Naive thymus-derived CD8-positive, alpha-beta T cell (primary cell): ENCODE measurements at regions not wholly inside any gene's neighbourhood (a gene's known extent, or its start where the extent isn't known, plus 50 kb on each side); places are given as distances from the start of the nearest gene placed in this dataset.

Source experiments
- ATAC-seq, 2 donors: fragments of 150-1000 bp; cut with Tn5 transposase in 1 of 2; sonication (Bioruptor Pico), chemical (Tn5 transposase) in 1 of 2; 1 replicate in 1 of 2; 2 replicates in 1 of 2; pipeline ENCODE4 v1.10.0; 2021; ENCODE audit warnings: mild to moderate bottlenecking in 2 of 2, moderate library complexity in 2 of 2
- POLR2A ChIA-PET: fragments of 350-600 bp; sonication (Branson Sonifier 250); formaldehyde crosslinking; loops from one replicate; lab custom pipeline; 2021; ENCODE audit warnings: antibody characterized with exemption; lab: Charles Lee
- DNase-seq, 10 donors: peaks; one replicate each; pipeline versions ENCODE4 v3.0.0 to v3.0.0-alpha.2; 2020 to 2022
- H3K27ac Mint-ChIP-seq, 10 donors: one replicate each; pipeline ENCODE4 v1.8.0; 2020 to 2022; ENCODE audit warnings: mild to moderate bottlenecking in 10 of 10, mixed read lengths in 10 of 10, moderate library complexity in 4 of 10, inconsistent platforms in 1 of 10
- H3K27me3 Mint-ChIP-seq, 5 donors: one replicate each; pipeline ENCODE4 v1.8.0; 2021 to 2022; ENCODE audit warnings: mixed read lengths in 5 of 5
- H3K36me3 Mint-ChIP-seq, 3 donors: one replicate each; pipeline ENCODE4 v1.8.0; 2020 to 2022; ENCODE audit warnings: mixed read lengths in 3 of 3, mild to moderate bottlenecking in 2 of 3, inconsistent platforms in 1 of 3
- H3K4me1 Mint-ChIP-seq, 4 donors: one replicate each; pipeline ENCODE4 v1.8.0; 2021 to 2022; ENCODE audit warnings: mixed read lengths in 4 of 4
- H3K4me3 Mint-ChIP-seq, 10 donors: one replicate each; pipeline ENCODE4 v1.8.0; 2020 to 2022; ENCODE audit warnings: mild to moderate bottlenecking in 10 of 10, mixed read lengths in 10 of 10, moderate library complexity in 6 of 10, inconsistent platforms in 1 of 10
- H3K9me3 Mint-ChIP-seq, 9 donors: one replicate each; pipeline ENCODE4 v1.8.0; 2020 to 2022; ENCODE audit warnings: mixed read lengths in 9 of 9, mild to moderate bottlenecking in 3 of 9, inconsistent platforms in 1 of 9, moderate library complexity in 1 of 9

GRCh38 chr1:218592688-218593087 lies 247.6 kb downstream of the TGFB2 start:
- H3K27ac Mint-ChIP-seq = no peak overlapping the region
- POLR2A ChIA-PET = no interaction called here
- peaks cover 0 to 2% (median 0%) of the 10 kb centered on the region in 9 donors for H3K9me3 Mint-ChIP-seq
- ATAC-seq (no peak), DNase-seq (no peak)
- no peaks in the 10 kb centered on the region for H3K4me1 Mint-ChIP-seq
- H3K27me3 Mint-ChIP-seq = peaks cover 0 to 48% (median 4%) of the 10 kb centered on the region in 5 donors
- H3K4me3 Mint-ChIP-seq = no peak overlapping the region
- H3K36me3 Mint-ChIP-seq = no peaks in the 10 kb centered on the region

- Mint-ChIP-seq H3K36me3 (no peaks in the 10 kb centered on the region), H3K4me3 (no peak overlapping the region), H3K27ac (no peak overlapping the region), H3K4me1 (no peaks in the 10 kb centered on the region), H3K9me3 (peaks cover 0 to 8% (median 0%) of the 10 kb centered on the region in 9 donors), H3K27me3 (peaks cover 0 to 25% (median 2%) of the 10 kb centered on the region in 5 donors)
- no peak for DNase-seq
- no peak for ATAC-seq
- POLR2A ChIA-PET = no interaction called here
These were observed 255.8 kb downstream of the TGFB2 start for GRCh38 chr1:218600968-218601367.

- H3K27ac Mint-ChIP-seq = no peak overlapping the region
- POLR2A ChIA-PET = no interaction called here
- DNase-seq (no peak), ATAC-seq (no peak)
- peaks cover 0 to 5% (median 0%) of the 10 kb centered on the region in 3 donors for H3K36me3 Mint-ChIP-seq
- H3K4me3 Mint-ChIP-seq = no peak overlapping the region
- H3K9me3 Mint-ChIP-seq = peaks cover 0 to 19% (median 11%) of the 10 kb centered on the region in 9 donors
- peaks cover 0 to 7% (median 0%) of the 10 kb centered on the region in 5 donors for H3K27me3 Mint-ChIP-seq
- H3K4me1 Mint-ChIP-seq = no peaks in the 10 kb centered on the region
These were observed 259.1 kb downstream of the TGFB2 start for GRCh38 chr1:218604217-218604616.

- no peak for DNase-seq
- Mint-ChIP-seq H3K4me1 (no peaks in the 10 kb centered on the region), H3K27me3 (peaks cover 0 to 3% (median 0%) of the 10 kb centered on the region in 5 donors), H3K4me3 (no peak overlapping the region), H3K36me3 (peaks cover 0 to 5% (median 0%) of the 10 kb centered on the region in 3 donors), H3K27ac (no peak overlapping the region), H3K9me3 (peaks cover 0 to 21% (median 11%) of the 10 kb centered on the region in 9 donors)
- POLR2A ChIA-PET = no interaction called here
- ATAC-seq = no peak
These were observed 266.9 kb downstream of the TGFB2 start for GRCh38 chr1:218611916-218612585.

GRCh38 chr1:218613105-218613504 lies 268.0 kb downstream of the TGFB2 start:
- peaks cover 0 to 3% (median 0%) of the 10 kb centered on the region in 5 donors for H3K27me3 Mint-ChIP-seq
- H3K4me1 Mint-ChIP-seq = no peaks in the 10 kb centered on the region
- DNase-seq = no peak
- H3K9me3 Mint-ChIP-seq = peaks cover 0 to 18% (median 8%) of the 10 kb centered on the region in 9 donors
- H3K27ac Mint-ChIP-seq = no peak overlapping the region
- ATAC-seq = no peak
- POLR2A ChIA-PET = no interaction called here
- no peak overlapping the region for H3K4me3 Mint-ChIP-seq
- H3K36me3 Mint-ChIP-seq = peaks cover 0 to 5% (median 0%) of the 10 kb centered on the region in 3 donors

GRCh38 chr1:218614031-218614430 lies 268.9 kb downstream of the TGFB2 start:
- H3K9me3 Mint-ChIP-seq = peaks cover 0 to 10% (median 3%) of the 10 kb centered on the region in 9 donors

GRCh38 chr1:218616681-218617080 lies 271.5 kb downstream of the TGFB2 start:
- no peaks in the 10 kb centered on the region for H3K36me3 Mint-ChIP-seq
- DNase-seq (no peak), ATAC-seq (no peak)
- no peak overlapping the region for H3K4me3 Mint-ChIP-seq
- peaks cover 0 to 2% (median 0%) of the 10 kb centered on the region in 5 donors for H3K27me3 Mint-ChIP-seq
- POLR2A ChIA-PET = no interaction called here
- H3K9me3 Mint-ChIP-seq = peaks cover 0 to 5% (median 0%) of the 10 kb centered on the region in 9 donors
- H3K27ac Mint-ChIP-seq = no peak overlapping the region
- no peaks in the 10 kb centered on the region for H3K4me1 Mint-ChIP-seq

More at GRCh38 chr1:218614031-218614430, 268.9 kb downstream of the TGFB2 start:
- Mint-ChIP-seq H3K4me3 (no peak overlapping the region), H3K36me3 (no peaks in the 10 kb centered on the region), H3K27me3 (peaks cover 0 to 2% (median 0%) of the 10 kb centered on the region in 5 donors), H3K27ac (no peak overlapping the region), H3K4me1 (no peaks in the 10 kb centered on the region)
- DNase-seq (no peak), ATAC-seq (no peak)
- POLR2A ChIA-PET = no interaction called here

- H3K36me3 Mint-ChIP-seq = no peaks in the 10 kb centered on the region
- POLR2A ChIA-PET = no interaction called here
- no peak for ATAC-seq
- no peak overlapping the region for H3K27ac Mint-ChIP-seq
- peaks cover 0 to 1% (median 0%) of the 10 kb centered on the region in 5 donors for H3K27me3 Mint-ChIP-seq
- H3K4me1 Mint-ChIP-seq = no peaks in the 10 kb centered on the region
- no peak for DNase-seq
- H3K4me3 Mint-ChIP-seq = no peak overlapping the region
- peaks cover 0 to 6% (median 4%) of the 10 kb centered on the region in 9 donors for H3K9me3 Mint-ChIP-seq
These were observed 272.9 kb downstream of the TGFB2 start for GRCh38 chr1:218617986-218618385.

- H3K27ac Mint-ChIP-seq = no peak overlapping the region
- peaks cover 0 to 5% (median 2%) of the 10 kb centered on the region in 9 donors for H3K9me3 Mint-ChIP-seq
- peaks cover 0 to 1% (median 0%) of the 10 kb centered on the region in 5 donors for H3K27me3 Mint-ChIP-seq
- no peaks in the 10 kb centered on the region for H3K4me1 Mint-ChIP-seq
- no peak for ATAC-seq
- H3K4me3 Mint-ChIP-seq = no peak overlapping the region
- no peak for DNase-seq
- no peaks in the 10 kb centered on the region for H3K36me3 Mint-ChIP-seq
- POLR2A ChIA-PET = no interaction called here
These were observed 275.8 kb downstream of the TGFB2 start for GRCh38 chr1:218620956-218621355.

GRCh38 chr1:218624052-218624451 lies 278.9 kb downstream of the TGFB2 start:
- no peak overlapping the region for H3K27ac Mint-ChIP-seq
- peaks cover 0 to 14% (median 7%) of the 10 kb centered on the region in 9 donors for H3K9me3 Mint-ChIP-seq
- H3K27me3 Mint-ChIP-seq = peaks cover 0 to 1% (median 0%) of the 10 kb centered on the region in 5 donors
- no peaks in the 10 kb centered on the region for H3K4me1 Mint-ChIP-seq
- H3K4me3 Mint-ChIP-seq = no peak overlapping the region
- ATAC-seq = no peak
- POLR2A ChIA-PET = no interaction called here
- no peaks in the 10 kb centered on the region for H3K36me3 Mint-ChIP-seq
- DNase-seq = no peak

GRCh38 chr1:218625393-218625792 lies 280.3 kb downstream of the TGFB2 start:
- H3K27ac Mint-ChIP-seq = no peak overlapping the region
- peaks cover 0 to 1% (median 0%) of the 10 kb centered on the region in 5 donors for H3K27me3 Mint-ChIP-seq
- DNase-seq (no peak), ATAC-seq (no peak)
- peaks cover 0 to under 1% (median 0%) of the 10 kb centered on the region in 3 donors for H3K36me3 Mint-ChIP-seq
- POLR2A ChIA-PET = no interaction called here
- peaks cover 0 to 20% (median 9%) of the 10 kb centered on the region in 9 donors for H3K9me3 Mint-ChIP-seq
- no peak overlapping the region for H3K4me3 Mint-ChIP-seq
- no peaks in the 10 kb centered on the region for H3K4me1 Mint-ChIP-seq

- no peak overlapping the region for H3K27ac Mint-ChIP-seq
- no peak for DNase-seq
- POLR2A ChIA-PET = no interaction called here
- peaks cover 0 to 13% (median 0%) of the 10 kb centered on the region in 3 donors for H3K36me3 Mint-ChIP-seq
- H3K27me3 Mint-ChIP-seq = peaks cover 0 to 3% (median 0%) of the 10 kb centered on the region in 5 donors
- H3K9me3 Mint-ChIP-seq = peaks cover 0 to 41% (median 20%) of the 10 kb centered on the region in 9 donors
- H3K4me3 Mint-ChIP-seq = no peak overlapping the region
- H3K4me1 Mint-ChIP-seq = no peaks in the 10 kb centered on the region
- ATAC-seq = no peak
These were observed 288.3 kb downstream of the TGFB2 start for GRCh38 chr1:218633238-218633988.

GRCh38 chr1:218634212-218634611 lies 289.1 kb downstream of the TGFB2 start:
- no peak for ATAC-seq
- Mint-ChIP-seq H3K27me3 (peaks cover 0 to 3% (median 0%) of the 10 kb centered on the region in 5 donors), H3K4me1 (no peaks in the 10 kb centered on the region), H3K36me3 (peaks cover 0 to 13% (median 0%) of the 10 kb centered on the region in 3 donors), H3K4me3 (no peak overlapping the region), H3K9me3 (peaks cover 0 to 38% (median 18%) of the 10 kb centered on the region in 9 donors), H3K27ac (no peak overlapping the region)
- POLR2A ChIA-PET = no interaction called here
- no peak for DNase-seq
